ENCODE measurements at regions not wholly inside any gene's neighbourhood (a gene's known extent, or its start where the extent isn't known, plus 50 kb on each side); places are given as distances from the start of the nearest gene placed in this dataset.

DNA sequence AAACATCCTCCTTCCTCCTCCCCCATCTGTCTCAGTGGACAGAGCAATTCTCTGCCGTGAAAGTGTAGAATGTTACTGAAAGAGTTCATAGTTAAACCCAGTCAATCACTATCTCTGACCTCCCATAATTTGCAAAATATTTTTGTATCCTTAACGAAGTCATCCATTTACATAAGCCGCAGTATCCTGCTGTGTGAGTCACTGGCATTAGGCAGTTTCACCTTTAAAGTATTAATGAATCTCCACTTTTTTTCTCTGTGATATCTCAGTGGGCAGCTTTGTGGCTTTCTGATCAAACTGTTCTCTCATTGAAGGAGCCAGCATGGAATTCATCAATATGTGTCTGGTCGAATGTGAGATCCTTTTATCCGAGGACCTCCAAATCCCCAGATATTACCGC, 678.6 kb upstream of the TENM3 start:
- no peak for DNase-seq (ENCODE audit: low spot score)

DNA sequence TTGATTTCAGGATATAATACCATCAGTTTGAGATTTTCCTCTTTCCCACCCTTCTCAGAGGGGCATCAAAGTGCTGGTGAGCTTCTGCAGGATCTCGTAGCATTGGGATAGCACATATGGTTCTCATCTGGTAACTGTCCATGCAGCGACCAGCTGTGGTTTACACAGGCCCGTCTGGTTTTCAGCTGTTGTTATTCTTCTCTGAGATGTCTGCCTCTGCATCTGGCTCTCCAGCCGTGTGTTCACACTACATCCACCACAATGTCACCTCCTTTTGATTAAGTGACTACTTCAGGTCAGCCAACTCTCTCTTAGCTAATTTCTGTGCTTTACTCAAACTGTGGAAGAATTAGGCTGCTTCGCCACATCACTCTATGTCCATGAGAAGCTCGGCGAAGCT, 676.7 kb upstream of the TENM3 start:
- DNase-seq (ENCODE audit: low spot score): no peak

DNA sequence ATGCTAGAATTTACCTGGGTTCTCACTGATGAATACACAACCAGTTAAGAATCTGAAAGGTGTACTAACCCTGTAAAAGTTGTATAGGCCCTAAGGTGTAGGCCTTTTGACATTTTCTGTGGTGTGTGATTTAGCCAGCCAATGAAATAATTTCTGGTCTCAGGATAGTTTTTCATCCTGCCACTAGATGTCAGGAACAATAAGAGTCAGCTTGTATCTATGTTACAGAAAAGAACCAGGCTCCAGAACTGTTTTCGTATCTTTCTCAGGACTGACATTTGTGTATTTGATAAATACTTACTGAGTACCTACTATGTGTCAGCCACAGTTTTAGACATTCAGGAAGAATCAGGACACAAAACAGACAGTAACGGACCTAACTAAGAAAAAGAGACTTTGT, 673.6 kb upstream of the TENM3 start:
- DNase-seq (ENCODE audit: low spot score): no peak

DNA sequence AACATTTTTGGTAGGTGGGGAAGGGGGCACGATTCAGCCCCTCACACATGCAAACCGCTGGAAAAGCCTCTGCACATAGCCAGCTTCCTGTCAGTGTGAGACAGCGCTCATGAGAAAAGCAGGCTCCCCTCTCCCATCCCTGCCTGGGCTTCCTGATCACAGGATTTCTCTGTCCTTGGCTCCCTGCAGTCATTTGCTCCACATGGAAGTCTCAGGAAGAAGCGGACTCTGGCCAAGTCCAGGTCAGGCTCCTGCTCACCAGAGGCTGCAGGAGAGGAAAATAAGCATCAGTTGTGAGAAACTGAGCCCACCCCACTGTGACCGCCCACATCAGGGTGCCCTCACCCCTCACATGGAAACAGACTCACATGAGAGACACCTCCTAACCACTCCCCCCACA, 664.3 kb upstream of the TENM3 start:
- DNase-seq (ENCODE audit: low spot score): no peak

DNA sequence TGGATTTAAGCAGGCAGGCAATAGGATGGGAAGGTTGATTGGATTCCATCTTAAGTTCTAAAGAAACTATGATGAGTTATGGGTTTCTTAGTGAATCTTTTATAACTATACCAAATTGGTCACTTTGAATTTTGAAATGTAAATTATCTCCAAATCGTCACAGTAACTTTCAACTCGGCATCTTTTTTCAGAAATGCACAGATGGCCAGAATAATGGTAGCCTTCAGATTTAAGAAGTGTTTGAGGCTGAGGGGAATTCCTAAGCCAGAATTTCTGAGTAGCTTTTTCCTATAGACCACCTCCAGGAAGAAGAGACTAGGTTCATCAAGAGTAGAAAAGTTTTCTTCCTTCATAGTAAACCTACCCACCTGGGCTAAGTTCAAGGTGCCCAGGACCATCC, 663.7 kb upstream of the TENM3 start:
- DNase-seq (ENCODE audit: low spot score): no peak

DNA sequence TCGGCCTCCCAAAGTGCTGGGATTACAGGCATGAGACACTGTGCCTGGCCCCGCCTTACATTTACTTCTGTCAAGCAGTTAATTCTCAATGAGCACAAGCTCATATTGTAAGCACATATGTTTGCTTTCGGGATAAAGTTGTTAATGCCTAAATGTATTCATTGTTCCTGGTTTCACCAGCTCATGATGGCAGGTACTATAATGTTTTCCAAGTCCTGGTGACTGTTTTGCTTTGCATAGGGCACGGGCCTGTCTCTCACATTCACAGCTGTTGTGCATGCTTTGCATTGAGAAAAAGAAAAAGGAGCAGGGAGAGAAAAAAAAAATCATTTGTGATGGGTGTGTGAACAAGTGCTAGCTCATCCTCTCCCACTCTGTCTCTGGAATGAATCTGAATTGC, 661.2 kb upstream of the TENM3 start:
- DNase-seq (ENCODE audit: low spot score): no peak

DNA sequence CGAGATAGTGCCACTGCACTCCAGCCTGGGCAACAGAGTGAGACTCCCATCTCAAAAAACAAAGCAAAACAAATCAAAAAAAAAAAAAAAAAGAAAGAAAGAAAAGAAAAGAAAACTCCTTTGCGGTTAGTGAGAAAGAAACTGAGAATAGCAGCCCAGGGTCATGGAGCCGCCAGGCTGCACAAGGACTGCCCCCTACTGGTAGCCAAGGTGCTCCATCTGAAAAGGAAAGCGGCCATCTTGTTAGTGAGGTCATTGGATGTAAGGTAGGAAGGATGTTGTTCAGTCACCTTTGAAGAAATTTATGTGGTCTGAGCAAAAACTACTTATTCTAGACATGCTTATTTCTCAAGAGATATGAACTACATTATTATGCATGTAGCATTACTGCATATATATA, 660.6 kb upstream of the TENM3 start:
- no peak for DNase-seq (ENCODE audit: low spot score)

DNA sequence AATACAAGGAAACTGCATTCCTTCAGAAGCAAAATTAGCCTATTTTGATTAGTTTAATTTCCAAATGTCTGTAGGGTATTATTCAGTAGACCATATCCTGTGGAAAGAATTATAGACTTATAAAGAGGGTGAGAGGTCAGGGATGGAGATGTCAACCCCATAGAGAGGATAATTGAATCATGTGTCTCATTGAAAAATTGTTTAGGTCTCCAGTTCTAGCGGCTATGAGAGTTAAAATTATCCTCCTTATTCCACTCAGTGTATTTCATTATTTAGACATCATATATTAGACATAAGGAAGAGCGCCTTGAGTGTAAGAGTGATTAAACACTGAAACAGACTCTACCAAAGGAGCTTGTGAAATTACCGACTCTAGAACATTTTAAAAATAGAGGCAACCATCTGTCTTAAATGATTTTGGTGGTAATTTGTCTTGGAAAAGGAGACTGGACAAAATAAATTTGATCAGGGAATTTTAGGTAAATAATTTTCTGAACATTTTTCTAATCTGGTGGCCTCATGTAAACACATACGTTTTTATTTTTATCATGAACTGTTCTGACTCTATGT, 654.4 kb upstream of the TENM3 start:
- no peak for DNase-seq (ENCODE audit: low spot score)

DNA sequence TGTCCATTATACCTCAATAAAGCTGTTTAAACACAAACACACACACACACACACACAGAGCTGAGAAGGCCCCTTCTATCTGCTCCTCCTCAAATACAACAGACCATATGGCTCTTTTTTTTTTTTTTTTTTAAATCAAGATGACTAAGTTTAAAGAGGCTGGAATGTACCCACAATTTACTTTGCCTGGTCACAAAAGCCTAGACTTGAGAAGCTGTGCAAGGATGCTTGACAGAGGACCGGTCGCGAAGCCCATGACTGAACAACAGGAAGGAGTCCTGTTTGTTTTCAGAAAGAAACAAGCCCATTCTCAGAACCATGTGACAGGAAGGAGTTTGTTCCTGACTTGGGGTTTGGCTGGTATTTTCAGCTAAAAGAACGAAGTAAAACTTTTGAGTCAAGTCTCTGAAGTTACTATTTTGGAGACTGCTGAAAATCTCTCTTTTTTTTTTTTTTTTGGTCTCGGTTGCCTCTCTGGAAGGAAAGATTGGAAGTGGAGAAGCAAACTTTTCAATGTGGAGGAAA, 650.9 kb upstream of the TENM3 start:
- DNase-seq (ENCODE audit: low spot score): no peak

DNA sequence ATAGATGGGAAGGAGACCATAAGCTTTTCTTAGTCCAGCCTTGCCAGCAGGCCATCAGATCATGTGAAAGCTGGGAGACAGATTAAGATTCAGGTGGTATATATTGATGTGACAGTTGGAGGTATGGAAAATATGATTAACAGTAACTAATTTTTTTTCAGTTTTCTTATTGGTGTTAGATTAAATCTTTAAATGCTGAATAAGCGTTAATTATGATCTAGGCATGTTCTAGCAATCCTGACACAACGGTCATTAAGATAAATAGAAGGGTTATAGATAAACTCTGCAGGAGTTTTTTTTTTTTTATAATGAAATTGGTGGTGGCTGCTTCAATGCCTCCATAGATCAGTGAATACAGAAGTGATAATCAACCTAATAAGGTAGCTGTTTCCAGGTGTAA, 649.5 kb upstream of the TENM3 start:
- DNase-seq (ENCODE audit: low spot score): no peak

DNA sequence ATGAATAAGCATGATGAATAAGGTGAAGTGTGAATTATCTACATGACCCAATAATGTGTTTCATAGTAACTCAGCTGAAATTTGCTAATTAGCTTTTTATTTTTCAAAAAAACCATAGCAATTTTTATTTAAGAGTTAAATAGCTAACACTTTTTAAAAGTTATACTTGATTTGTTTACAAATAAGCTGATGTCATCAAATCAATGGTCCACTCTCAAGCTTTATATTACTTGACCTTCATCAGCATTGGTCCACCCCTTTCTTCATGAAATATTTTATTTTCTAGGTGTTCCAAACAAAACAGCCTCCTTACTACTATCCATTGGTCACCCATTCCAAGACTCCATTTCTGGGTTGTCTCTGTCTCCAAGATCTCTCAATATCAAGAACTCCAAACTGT, 649.0 kb upstream of the TENM3 start:
- no peak for DNase-seq (ENCODE audit: low spot score)

DNA sequence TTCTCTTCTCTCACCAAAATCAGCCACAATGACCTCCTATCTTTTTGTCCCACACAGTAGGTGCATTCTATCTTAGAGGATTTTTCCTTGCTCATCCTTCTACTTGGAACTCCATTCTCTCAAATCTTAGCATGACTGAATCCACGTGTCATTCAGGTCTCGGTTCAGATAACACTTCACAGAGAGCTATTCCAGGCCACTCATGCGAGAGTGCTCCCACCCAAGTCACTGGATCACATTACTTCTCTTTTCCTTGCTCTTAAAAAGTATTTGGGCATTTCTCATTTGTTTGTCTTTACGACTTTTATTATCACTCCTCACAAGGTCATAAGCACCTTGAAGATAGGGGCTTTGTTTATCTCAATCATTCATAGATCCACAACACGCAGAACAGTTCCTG, 647.5 kb upstream of the TENM3 start:
- DNase-seq (ENCODE audit: low spot score): no peak

DNA sequence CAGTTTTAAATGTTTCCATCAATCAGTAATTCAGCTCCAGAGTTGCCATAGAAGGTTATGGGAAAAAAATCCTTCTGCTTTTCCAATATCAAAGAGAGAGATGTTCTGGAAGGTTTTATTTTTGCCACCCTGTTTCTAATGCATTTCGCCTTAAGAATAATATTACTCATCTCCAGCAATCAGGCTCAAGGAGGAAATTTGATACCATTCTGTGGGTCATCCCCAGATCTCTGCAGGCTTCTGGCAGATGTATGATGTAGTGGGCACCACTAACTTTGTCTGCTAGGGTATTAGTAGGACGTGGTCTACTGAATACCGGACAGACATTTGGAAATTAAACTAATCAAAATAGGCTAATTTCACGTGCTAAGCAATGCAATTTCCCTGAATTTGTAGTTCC, 645.4 kb upstream of the TENM3 start:
- no peak for DNase-seq (ENCODE audit: low spot score)

DNA sequence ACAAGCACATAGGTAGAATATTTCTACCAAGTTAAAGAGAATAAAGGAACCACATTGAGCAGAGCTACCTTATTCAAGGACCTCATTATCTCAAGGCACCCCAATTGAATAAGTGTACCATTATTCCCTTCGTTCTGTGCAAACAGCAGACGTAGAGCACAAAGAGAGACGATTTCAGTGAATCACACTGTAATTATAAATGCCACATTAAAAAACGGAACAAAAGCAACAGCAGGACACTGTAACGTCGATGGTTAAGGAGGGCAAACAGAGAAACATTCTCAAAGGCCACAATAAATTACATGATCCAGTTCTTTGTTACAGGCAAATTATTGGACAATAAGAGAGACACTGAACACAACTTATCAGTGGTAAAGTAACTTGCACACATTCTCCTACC, 644.1 kb upstream of the TENM3 start:
- no peak for DNase-seq (ENCODE audit: low spot score)

DNA sequence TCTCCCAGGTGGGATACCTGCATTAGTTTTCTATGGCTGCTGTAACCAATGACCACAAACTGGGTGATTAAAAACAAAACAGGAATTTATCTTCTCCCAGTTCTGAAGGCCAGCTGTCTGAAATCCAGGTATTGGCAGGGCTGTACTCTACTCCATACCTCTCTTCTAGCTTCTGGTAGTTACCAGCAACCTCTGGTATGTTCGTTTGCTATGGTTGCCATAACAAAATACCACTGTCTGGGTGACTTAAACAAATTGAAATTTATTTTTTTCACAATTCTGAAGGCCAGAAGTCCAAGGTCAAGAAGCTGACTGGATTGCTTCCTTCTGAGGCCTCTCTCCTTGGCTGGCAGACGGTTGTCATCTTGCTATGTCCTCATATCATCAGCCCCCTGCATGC, 642.1 kb upstream of the TENM3 start:
- no peak for DNase-seq (ENCODE audit: low spot score)

DNA sequence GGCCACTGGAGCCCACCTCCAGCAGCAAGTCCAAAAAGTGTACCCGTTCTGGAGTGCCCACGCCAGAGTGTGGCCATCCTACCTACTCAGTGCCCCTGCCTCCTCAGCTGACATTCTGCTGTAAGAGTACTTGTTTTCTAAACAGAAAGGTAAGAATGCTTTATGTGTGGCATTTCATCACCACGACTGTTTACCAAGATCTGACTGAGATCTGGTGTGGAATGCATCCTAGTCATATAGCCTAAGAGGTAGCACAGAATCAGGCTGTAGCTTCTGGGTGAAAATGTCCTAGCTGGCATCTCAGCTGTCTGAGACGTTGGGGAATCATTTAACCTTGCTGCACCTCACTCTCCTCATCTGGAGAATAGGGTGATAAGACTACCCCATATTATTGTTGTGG, 638.7 kb upstream of the TENM3 start:
- DNase-seq (ENCODE audit: low spot score): no peak

DNA sequence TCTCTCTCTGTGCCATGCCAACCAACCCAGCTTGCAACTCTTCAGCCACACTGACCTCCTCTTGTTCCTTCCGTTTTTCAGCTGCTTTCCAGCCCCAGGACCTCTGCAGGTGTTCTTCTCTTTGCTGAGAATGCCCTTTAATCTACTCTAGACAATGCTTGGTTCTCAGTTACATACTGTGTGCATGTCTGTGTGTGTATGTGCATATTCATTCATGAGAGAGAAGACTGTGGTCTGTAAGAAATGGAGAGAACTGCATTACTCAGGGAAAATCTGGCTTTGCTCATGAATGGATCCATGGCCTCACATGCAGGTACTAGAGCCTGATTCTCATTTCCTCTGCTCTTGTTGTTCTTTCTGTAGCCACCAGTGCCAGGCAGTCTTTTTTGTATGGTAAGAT, 636.9 kb upstream of the TENM3 start:
- DNase-seq (ENCODE audit: low spot score): no peak

DNA sequence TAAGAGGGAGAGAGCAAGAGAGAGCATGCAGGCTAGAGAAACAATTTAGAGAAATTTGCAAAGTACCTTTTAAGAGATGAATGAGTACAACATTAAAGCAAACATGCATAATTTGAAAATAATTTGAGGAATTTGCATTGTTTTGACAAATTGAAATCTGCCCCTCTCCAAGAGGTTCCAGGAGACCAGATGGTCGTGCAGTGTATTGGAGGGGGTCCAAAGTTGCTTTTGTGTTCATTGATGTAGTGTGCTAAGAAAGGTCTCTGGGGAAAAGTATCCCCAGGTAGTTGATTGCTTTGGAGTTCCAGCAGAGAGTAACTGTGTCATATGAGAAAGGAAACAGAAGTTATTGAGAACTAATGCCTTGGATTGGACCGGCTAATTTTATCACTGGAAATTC, 635.0 kb upstream of the TENM3 start:
- no peak for DNase-seq (ENCODE audit: low spot score)

DNA sequence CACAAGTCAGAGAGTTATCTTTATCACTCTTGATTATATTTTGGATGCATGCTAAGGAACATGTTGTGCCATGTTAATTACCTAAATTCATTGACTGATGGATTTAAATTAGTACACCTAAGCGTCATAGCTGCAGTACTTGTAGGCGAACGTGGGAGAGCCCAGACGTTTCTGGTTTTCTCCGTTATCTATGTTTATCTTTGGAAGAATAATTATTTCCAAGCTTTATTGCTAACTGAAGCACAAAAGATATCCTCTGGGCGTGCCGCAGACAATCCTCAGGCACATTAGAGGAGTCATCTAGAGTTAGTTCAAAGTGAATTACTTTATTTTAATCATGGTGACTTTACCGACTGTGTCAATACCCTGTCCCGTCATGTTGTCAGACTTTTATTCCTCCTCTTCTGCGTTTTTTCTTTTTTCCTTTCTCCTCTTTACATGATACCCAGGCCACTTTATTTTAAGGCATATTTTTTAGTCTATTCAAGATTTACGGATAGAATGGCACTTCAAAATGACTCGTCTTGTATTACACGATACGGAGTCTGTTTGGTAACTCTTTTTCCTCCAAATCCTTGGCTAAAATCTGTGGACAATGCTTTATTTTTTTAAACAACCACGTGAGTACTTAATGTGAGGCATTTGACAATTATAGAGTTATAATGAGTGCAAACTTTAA, 632.0 kb upstream of the TENM3 start:
- no peak for DNase-seq (ENCODE audit: low spot score)

DNA sequence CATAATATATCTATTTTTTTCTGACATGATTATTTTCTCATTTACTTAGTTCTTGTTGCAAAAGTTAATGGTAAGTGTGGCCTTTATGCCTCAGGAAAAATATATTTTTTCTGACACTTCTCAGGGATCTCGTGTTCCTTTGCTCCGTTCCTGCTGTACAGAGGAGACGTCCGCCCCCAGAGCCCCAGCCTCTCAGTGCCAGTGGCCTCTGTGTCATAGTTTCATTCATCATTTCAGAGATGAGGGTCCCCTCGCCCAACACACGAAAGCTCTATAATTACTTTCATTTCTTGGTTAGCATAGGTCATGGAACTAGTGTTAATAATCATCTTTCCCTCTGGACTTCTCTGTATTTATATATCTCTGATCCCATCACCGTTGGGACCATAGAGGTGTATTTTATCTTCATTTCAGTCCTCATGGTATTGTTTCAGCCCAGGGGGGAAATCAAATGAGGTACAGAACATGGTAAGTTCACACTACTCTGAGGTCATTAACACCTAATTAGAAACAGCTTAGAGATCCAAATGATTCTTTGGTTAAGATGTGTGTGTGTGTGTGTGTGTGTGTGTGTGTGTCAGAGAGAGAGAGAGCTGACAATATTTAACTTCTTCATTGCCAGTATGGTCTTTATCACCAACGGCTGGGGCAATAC, 631.1 kb upstream of the TENM3 start:
- DNase-seq (ENCODE audit: low spot score): no peak

DNA sequence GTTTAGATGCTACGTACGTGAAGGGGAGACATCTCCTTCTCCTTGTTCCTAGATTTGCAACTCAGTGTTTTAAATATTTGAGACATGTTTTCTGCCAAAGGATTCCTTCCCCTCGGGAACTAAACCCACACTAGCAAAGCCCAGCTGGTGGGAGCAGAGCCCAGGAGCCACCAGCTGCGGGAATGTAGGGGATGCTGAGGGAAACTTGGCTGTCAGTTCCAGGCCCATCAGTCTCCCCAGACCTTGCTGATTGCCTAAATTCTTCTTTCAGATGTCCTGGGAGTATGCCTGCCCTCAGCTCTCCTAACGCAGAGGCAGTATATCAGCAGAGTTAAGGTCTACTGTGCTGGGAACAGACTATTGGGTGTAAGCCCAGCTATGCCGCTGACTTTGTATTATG, 630.0 kb upstream of the TENM3 start:
- no peak for DNase-seq (ENCODE audit: low spot score)

DNA sequence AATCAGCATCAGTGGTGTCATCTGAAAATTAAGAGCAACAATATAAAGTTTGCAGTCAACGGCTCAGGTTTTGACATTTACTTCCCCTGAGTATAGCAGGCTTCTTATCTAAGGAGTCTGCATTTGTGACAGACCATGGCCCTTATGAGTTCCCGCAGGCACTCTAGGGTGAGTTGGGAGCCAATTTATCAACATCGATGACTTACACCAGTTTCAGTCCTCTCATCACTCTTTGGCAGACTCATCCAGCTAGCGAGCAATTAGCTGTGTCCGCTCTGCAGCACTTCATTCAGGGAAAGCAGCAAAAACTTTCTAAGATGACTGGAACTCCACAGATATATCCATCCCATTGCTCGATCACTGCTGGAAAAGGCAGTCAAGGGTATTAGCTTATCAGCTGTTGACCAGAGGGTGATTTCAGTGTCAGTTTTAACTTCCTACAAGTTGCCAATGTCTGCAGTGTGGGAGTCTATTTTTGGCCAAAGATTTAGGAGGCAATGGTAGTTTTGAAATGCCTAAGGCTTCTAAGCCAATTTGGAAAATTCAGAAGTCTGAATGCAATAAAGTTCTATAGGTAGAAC, 625.1 kb upstream of the TENM3 start:
- DNase-seq (ENCODE audit: low spot score): no peak

DNA sequence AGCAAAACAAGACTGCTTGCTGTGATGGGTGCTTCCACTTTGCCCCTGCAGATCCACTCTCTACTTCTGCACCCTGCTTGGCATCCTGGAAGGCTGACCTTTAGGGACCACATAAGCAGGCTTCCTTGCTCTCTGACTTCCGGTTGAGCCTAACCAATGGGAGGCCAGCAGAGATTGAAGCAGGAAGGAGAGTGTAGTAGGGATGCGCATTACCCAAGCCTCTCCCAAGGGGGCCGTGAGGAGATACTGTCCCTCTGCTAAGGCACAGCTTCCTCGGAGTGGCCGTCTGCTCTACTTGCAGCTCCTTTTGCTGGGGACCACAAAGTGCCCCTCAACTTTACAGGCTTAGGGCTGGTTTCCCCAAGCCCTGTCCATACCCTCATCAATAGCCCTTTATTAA, 624.3 kb upstream of the TENM3 start:
- no peak for DNase-seq (ENCODE audit: low spot score)

Data from left forelimb (tissue), 1 donor.